ENCODE measurements at regions not wholly inside any gene's neighbourhood (a gene's known extent, or its start where the extent isn't known, plus 50 kb on each side); places are given as distances from the start of the nearest gene placed in this dataset.
"Not testable (repeated sequence)": the region's sequence is repeated elsewhere in the genome, so short reads cannot be mapped to it uniquely, and the experiment has no call there.

- no peak overlapping the region for H3K4me3 ChIP-seq
- 56% methylated on average over 3 of the region's 3 CpGs for WGBS
- TF ChIP-seq POLR2AphosphoS5 (IDR thresholded peaks at IDR 0.05) = no peak
- TF ChIP-seq EP300 (IDR thresholded peaks at IDR 0.05) = no peak
- no peak for TF ChIP-seq POLR2A (IDR thresholded peaks at IDR 0.05)
- TF ChIP-seq, protein P1, sequence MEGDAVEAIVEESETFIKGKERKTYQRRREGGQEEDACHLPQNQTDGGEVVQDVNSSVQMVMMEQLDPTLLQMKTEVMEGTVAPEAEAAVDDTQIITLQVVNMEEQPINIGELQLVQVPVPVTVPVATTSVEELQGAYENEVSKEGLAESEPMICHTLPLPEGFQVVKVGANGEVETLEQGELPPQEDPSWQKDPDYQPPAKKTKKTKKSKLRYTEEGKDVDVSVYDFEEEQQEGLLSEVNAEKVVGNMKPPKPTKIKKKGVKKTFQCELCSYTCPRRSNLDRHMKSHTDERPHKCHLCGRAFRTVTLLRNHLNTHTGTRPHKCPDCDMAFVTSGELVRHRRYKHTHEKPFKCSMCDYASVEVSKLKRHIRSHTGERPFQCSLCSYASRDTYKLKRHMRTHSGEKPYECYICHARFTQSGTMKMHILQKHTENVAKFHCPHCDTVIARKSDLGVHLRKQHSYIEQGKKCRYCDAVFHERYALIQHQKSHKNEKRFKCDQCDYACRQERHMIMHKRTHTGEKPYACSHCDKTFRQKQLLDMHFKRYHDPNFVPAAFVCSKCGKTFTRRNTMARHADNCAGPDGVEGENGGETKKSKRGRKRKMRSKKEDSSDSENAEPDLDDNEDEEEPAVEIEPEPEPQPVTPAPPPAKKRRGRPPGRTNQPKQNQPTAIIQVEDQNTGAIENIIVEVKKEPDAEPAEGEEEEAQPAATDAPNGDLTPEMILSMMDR (IDR thresholded peaks at IDR 0.05) = no peak
- H3K36me3 ChIP-seq = no peaks in the 10 kb centered on the region
- H3K27me3 ChIP-seq = no peaks in the 10 kb centered on the region
- H3K27ac ChIP-seq = no peak overlapping the region
- H3K9me3 ChIP-seq = no peaks in the 10 kb centered on the region
- DNase-seq (ENCODE audit: low spot score in 2 of 2) = no peak
- no peaks in the 10 kb centered on the region for H3K4me1 ChIP-seq
Observed at GRCh38 chr6:150499882-150500312, 99.8 kb upstream of the PLEKHG1 start.

- H3K27ac ChIP-seq; H3K36me3 ChIP-seq; H3K9me3 ChIP-seq; DNase-seq (ENCODE audit: low spot score in 2 of 2); H3K4me3 ChIP-seq; H3K4me1 ChIP-seq; H3K27me3 ChIP-seq: not testable (repeated sequence)
- WGBS = 80% methylated on average over 2 of the region's 2 CpGs
Observed at GRCh38 chr6:150500568-150500967, 99.1 kb upstream of the PLEKHG1 start.

GRCh38 chr6:150503041-150503440 is 96.6 kb upstream of the PLEKHG1 start:
- Histone ChIP-seq H3K4me1 (no peaks in the 10 kb centered on the region), H3K36me3 (no peaks in the 10 kb centered on the region), H3K4me3 (no peak overlapping the region), H3K27me3 (no peaks in the 10 kb centered on the region), H3K9me3 (no peaks in the 10 kb centered on the region), H3K27ac (no peak overlapping the region)
- TF ChIP-seq POLR2AphosphoS5 (IDR thresholded peaks at IDR 0.05) (no peak), EP300 (IDR thresholded peaks at IDR 0.05) (no peak), POLR2A (IDR thresholded peaks at IDR 0.05) (no peak)
- TF ChIP-seq, protein P1 (IDR thresholded peaks at IDR 0.05) = no peak
- DNase-seq (ENCODE audit: low spot score in 2 of 2) = no peak
- 100% methylated on average over 1 of the region's 1 CpG for WGBS

DNA sequence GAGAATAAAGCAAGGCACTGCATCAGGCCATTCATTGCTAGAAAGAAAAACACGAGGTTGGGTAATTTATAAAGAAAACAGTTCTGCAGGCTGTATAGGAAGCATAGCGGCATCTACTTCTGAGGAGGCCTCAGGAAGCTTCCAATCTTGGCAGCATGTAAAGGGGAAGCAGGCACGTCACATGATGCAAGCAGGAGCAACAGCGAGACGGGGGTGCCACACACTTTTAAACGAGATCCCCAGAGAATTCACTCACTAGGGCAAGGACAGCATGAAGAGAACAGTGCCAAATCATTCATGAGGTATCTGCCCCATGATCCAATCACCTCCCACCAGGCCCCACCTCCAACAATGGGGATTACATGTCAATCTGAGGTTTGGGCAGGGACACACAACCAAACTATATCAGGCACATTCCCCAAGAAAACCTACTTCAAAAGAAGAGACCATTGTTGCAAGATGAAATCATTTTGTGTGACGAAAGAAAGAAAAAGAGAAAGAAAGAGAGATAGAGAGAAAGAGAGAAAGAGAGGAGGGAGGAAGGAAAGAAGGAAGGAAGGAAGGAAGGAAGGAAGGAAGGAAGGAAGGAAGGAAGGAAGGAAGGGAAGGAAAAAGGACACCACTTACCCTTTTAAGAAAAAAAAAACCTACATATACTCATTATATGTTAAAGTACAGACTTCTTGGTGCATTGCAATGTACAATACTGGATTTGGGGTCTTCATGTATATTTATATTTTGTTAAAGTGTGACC is 95.9 kb upstream of the PLEKHG1 start:
- no peak overlapping the region for H3K4me3 ChIP-seq
- H3K27me3 ChIP-seq = no peaks in the 10 kb centered on the region
- DNase-seq (ENCODE audit: low spot score in 2 of 2) = no peak
- no peaks in the 10 kb centered on the region for H3K9me3 ChIP-seq
- WGBS = 86% methylated on average over 7 of the region's 7 CpGs
- TF ChIP-seq EP300 (IDR thresholded peaks at IDR 0.05) (no peak), POLR2AphosphoS5 (IDR thresholded peaks at IDR 0.05) (no peak)
- no peaks in the 10 kb centered on the region for H3K36me3 ChIP-seq
- H3K27ac ChIP-seq = no peak overlapping the region
- H3K4me1 ChIP-seq = no peaks in the 10 kb centered on the region

DNA sequence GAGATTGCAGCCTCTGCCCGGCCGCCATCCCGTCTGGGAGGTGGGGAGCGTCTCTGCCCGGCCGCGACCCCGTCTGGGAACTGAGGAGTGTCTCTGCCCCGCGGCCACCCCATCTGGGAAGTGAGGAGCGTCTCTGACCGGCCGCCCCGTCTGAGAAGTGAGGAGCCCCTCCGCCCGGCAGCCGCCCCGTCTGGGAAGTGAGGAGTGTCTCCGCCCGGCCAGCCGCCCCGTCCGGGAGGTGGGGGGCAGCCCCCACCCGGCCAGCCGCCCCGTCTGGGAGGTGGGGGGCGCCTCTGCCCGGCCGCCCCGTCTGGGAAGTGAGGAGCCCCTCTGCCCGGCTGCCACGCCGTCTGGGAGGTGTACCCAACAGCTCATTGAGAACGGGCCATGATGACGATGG is 92.3 kb upstream of the PLEKHG1 start:
- H3K4me3 ChIP-seq; H3K36me3 ChIP-seq; DNase-seq (ENCODE audit: low spot score in 2 of 2); H3K27me3 ChIP-seq; H3K9me3 ChIP-seq; H3K4me1 ChIP-seq; H3K27ac ChIP-seq: not testable (repeated sequence)
- 98% methylated on average over 15 of the region's 35 CpGs for WGBS

- TF ChIP-seq, protein P1 (IDR thresholded peaks at IDR 0.05) = no peak
- TF ChIP-seq EP300 (IDR thresholded peaks at IDR 0.05) = no peak
- TF ChIP-seq POLR2AphosphoS5 (IDR thresholded peaks at IDR 0.05) = no peak
- no peak for TF ChIP-seq POLR2A (IDR thresholded peaks at IDR 0.05)
- Histone ChIP-seq H3K4me3 (no peak overlapping the region), H3K4me1 (peaks cover 4% of the 10 kb centered on the region), H3K9me3 (no peaks in the 10 kb centered on the region), H3K36me3 (no peaks in the 10 kb centered on the region), H3K27me3 (no peaks in the 10 kb centered on the region), H3K27ac (no peak overlapping the region)
- no peak for DNase-seq (ENCODE audit: low spot score in 2 of 2)
- WGBS = 72% methylated on average over 3 of the region's 3 CpGs
Observed at GRCh38 chr6:150510576-150510975, 89.1 kb upstream of the PLEKHG1 start.

- Histone ChIP-seq H3K4me3 (no peak overlapping the region), H3K4me1 (peaks cover 4% of the 10 kb centered on the region), H3K27me3 (no peaks in the 10 kb centered on the region), H3K27ac (no peak overlapping the region), H3K9me3 (no peaks in the 10 kb centered on the region), H3K36me3 (no peaks in the 10 kb centered on the region)
- WGBS = 77% methylated on average over 4 of the region's 4 CpGs
- TF ChIP-seq, protein P1 (IDR thresholded peaks at IDR 0.05) = no peak
- TF ChIP-seq EP300 (IDR thresholded peaks at IDR 0.05) = no peak
- no peak for TF ChIP-seq POLR2AphosphoS5 (IDR thresholded peaks at IDR 0.05)
- TF ChIP-seq POLR2A (IDR thresholded peaks at IDR 0.05) = no peak
- no peak for DNase-seq (ENCODE audit: low spot score in 2 of 2)
Observed at GRCh38 chr6:150511313-150511712, 88.4 kb upstream of the PLEKHG1 start.

Data from suprapubic skin (tissue), 4 donors.